ENCODE measurements at regions not wholly inside any gene's neighbourhood (a gene's known extent, or its start where the extent isn't known, plus 50 kb on each side); places are given as distances from the start of the nearest gene placed in this dataset.
A peak's percentile ranks its signal among the peaks of the same experiment; 100 is the strongest.

GRCh38 chr4:176448761-176449160, 129.0 kb downstream of the SPCS3 start:
- no peak overlapping the region for H3K4me3 ChIP-seq (ENCODE audit: control insufficient read depth, low read depth, low read length)
- no peak for DNase-seq (ENCODE audit: low read depth)
- TF ChIP-seq CTCF (IDR thresholded peaks at IDR 0.05; ENCODE audit: control insufficient read depth, insufficient read depth, low read depth, low read length, missing control alignments): no peak

GRCh38 chr4:176451443-176451842, 131.7 kb downstream of the SPCS3 start:
- H3K4me3 ChIP-seq (ENCODE audit: control insufficient read depth, low read depth, low read length): no peak overlapping the region
- no peak for TF ChIP-seq CTCF (IDR thresholded peaks at IDR 0.05; ENCODE audit: control insufficient read depth, insufficient read depth, low read depth, low read length, missing control alignments)
- no peak for DNase-seq (ENCODE audit: low read depth)

- H3K4me3 ChIP-seq (ENCODE audit: control insufficient read depth, low read depth, low read length): no peak overlapping the region
- no peak for TF ChIP-seq CTCF (IDR thresholded peaks at IDR 0.05; ENCODE audit: control insufficient read depth, insufficient read depth, low read depth, low read length, missing control alignments)
- DNase-seq (ENCODE audit: low read depth): no peak
These were observed 133.3 kb downstream of the SPCS3 start for GRCh38 chr4:176453079-176453478.

GRCh38 chr4:176453658-176454057, 133.9 kb downstream of the SPCS3 start:
- DNase-seq (ENCODE audit: low read depth): no peak
- no peak overlapping the region for H3K4me3 ChIP-seq (ENCODE audit: control insufficient read depth, low read depth, low read length)
- no peak for TF ChIP-seq CTCF (IDR thresholded peaks at IDR 0.05; ENCODE audit: control insufficient read depth, insufficient read depth, low read depth, low read length, missing control alignments)

GRCh38 chr4:176464748-176465147, 145.0 kb downstream of the SPCS3 start:
- no peak for DNase-seq (ENCODE audit: low read depth)
- no peak overlapping the region for H3K4me3 ChIP-seq (ENCODE audit: control insufficient read depth, low read depth, low read length)
- no peak for TF ChIP-seq CTCF (IDR thresholded peaks at IDR 0.05; ENCODE audit: control insufficient read depth, insufficient read depth, low read depth, low read length, missing control alignments)

- no peak overlapping the region for H3K4me3 ChIP-seq (ENCODE audit: control insufficient read depth, low read depth, low read length)
- DNase-seq (ENCODE audit: low read depth): peak; percentile 81
- no peak for TF ChIP-seq CTCF (IDR thresholded peaks at IDR 0.05; ENCODE audit: control insufficient read depth, insufficient read depth, low read depth, low read length, missing control alignments)
These were observed 147.2 kb downstream of the SPCS3 start for GRCh38 chr4:176467001-176467400.

GRCh38 chr4:176469546-176469945, 149.8 kb downstream of the SPCS3 start:
- no peak overlapping the region for H3K4me3 ChIP-seq (ENCODE audit: control insufficient read depth, low read depth, low read length)
- TF ChIP-seq CTCF (IDR thresholded peaks at IDR 0.05; ENCODE audit: control insufficient read depth, insufficient read depth, low read depth, low read length, missing control alignments): no peak
- no peak for DNase-seq (ENCODE audit: low read depth)
